HG02588 (cell line): ENCODE measurements at regions not wholly inside any gene's neighbourhood (a gene's known extent, or its start where the extent isn't known, plus 50 kb on each side); places are given as distances from the start of the nearest gene placed in this dataset.

ENCODE experiments used
- ATAC-seq: cut with Tn5 transposase; IDR thresholded peaks from one replicate; pipeline ENCODE4 v1.9.1; 2021; ENCODE audit warnings: mild to moderate bottlenecking, moderate library complexity; ENCODE audit not compliant: unreplicated experiment

DNA sequence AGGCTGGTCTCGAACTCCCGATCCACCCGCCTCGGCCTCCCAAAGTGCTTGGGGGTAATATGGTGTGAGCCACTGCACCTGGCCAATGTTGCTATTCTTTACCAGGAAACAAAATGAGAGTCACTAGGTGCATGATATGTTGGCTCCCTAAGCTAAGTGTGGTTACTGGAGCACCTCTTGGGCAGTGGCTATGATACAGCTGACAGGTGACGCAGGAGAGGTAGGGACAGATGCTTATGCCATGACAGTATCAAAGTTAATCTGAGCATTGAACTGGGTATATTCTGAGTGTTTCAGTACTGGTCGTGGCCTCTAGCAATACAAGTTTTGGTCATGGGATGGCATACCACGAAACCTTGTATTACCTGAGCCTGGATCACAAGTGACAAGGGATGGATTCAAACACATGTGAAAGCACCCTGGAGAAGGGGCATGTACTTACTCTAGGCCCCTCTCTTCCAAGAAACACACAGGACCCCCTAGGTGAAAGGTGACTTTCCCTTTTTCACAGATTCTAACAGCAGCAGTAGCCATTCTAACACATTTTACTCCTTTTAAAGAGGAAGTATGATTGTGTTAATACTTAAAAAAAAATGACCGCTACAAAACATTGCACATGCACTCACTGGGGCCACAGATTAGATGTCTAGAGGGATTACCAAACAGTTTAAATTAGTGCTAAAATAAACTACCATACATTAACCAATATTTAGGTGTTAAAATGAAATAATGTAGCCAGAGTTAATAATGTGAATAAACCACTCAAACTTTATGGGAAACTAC lies 467.3 kb downstream of the SHQ1 start:
- no peak for ATAC-seq

DNA sequence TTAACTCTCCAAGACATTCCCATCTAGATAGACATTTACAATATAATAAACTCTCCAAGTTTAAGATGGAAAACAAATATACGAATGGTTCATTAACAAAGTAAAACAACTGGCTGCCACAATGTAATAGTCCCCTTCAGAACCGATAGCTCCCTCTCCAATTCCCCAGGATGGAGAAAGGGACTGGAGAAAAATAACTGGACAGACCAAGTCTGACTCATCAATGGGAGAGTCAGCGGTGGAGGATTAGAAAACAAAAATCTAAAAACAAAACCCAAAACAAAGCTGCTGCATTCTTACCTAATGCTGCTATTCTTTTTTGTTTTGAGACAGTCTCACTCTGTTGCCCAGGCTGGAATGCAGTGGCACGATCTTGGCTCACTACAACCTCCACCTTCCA lies 468.1 kb downstream of the SHQ1 start:
- ATAC-seq = no peak

DNA sequence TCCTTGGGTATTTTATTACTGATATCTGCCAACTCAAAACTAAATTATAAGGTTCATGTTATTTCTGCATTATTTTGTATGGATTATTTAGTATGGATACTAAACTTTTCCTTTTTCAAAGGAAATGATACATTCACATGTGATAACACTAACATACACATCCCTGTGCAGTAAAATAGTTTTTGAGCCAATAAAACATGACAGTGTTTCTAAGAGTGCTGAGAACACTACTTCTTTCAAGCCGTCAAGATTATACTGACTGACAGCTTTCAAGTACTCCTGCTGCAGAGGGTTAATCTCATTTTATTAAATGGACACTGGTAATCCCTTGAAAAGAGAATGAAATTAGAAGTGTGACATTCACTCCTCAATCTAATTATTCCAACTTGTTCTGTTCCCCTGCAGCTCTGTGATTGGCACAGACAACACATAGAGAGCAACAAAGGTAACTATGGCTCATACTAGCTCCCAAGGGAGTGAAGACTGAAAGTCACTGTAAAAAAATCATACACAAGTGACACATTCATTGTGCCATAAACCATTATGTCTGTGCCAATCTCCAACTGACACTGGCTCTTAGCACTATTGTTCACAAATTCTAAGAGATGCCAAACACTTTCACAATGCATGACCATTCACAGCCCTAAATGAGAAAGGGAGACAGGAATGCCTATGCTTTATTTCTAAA lies 468.6 kb downstream of the SHQ1 start:
- ATAC-seq = no peak

DNA sequence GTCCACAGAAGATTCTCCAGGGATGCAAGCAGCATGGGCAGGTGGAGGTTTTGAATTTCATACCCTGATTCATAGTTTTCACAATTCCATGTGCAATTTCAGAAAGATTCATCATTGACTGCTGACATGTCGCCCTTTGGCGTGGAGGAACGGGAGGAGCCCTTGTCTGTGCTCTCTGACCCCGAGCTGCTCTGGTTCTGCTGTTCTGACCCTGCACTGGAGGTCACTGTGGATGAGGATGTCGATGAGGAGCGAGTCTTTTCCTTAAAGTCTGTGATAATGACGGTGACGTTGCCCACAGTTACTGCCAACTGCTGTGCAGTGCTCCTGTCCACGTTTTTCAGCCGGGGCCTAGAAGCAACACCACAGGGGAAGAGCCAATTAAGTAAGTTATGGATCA lies 470.0 kb downstream of the SHQ1 start:
- ATAC-seq = no peak

DNA sequence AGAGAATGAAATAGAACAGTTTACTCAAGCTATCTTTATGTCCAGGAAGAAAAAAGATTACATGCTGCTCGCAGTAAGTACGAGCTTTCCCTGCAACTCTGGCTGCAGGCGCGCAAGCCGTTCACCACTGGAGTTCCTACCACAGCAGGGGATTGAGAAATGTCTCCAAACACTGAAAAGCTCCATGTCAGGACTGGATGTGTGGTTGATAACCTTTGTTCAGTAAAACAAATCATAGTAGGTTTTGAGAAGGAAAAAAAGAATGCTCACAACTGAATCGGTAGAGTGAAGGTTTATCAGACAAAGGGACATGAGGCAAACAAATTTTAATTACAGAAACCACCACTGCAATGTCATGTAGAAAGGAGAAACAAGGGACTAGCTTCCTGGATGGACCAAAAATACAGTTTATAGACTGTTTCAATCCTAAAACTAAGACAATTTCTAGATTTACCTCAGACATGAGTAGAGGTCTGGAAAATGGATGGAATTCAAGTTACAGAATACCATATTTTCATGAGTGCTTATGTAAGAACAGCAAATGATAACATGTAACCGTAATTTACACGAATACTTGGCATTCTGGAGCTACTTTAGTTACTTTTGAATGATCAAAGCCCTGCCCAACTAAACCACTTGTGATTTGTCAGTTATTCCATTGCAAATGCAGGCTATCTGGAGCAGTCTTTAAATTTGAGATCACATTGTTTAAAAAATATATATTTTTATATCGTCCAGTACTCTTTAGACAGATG lies 471.1 kb downstream of the SHQ1 start:
- no peak for ATAC-seq

GRCh38 chr3:72375237-72376076 lies 472.8 kb downstream of the SHQ1 start:
- no peak for ATAC-seq

DNA sequence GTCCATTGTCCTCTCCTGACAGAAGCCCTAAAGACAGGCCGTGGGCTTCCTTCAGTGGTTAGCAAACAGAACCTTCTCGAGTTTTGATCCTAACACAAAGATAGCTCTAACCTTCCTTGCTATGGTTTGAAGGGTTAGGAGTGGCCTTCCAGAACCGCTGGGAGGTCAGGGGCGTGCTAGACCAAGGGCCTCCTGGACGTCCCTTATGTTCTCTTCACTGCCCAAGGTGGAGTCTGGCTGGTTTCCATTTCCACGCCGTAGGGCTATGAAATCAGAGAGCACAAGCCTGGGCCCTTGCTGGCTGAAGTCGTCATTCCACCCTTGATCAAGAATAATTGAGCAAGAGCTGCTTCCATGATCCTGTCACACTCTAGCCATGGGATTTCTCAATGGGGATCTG lies 475.1 kb downstream of the SHQ1 start:
- no peak for ATAC-seq

DNA sequence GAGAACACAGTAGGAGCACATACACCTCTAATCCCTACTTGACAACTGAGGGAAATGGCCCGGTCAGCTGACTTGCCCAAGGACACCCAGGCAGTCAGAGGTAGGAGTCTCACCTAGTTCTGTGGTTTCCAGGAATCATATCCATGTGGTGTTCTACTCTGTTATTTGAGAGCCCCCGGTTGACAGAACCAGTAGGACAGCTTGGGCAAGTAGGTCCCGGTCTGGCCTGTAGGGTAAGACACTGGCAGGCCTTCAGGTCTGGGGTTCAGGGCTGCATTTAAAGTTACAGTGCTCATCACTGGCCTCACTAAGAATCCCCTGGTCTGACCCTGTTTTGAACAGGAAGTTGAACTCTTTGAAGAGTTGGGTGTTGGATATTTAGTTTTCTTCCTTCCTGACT lies 476.1 kb downstream of the SHQ1 start:
- ATAC-seq = no peak

- no peak for ATAC-seq
These were observed 476.8 kb downstream of the SHQ1 start for GRCh38 chr3:72371431-72371830.

DNA sequence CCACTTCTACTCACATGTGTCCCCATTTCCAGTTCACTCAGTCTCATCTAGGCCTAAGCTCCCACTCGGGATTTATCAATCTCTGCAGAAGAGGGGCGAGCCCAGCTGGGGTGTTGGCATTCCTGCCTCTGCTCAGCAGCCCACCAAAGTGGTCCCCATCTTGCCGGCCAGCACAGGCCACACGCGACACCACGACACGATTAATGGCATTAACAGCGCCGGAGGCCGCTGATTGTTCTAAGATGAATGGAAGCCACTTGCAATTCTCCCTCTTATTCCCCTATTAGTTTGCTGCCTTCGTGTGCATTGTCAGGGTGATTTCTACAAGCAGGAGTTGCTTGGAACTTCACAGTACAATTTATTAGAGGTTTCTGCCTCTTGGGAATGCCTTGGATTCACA lies 477.3 kb downstream of the SHQ1 start:
- ATAC-seq = no peak

GRCh38 chr3:72369681-72370080 lies 478.6 kb downstream of the SHQ1 start:
- ATAC-seq = no peak

DNA sequence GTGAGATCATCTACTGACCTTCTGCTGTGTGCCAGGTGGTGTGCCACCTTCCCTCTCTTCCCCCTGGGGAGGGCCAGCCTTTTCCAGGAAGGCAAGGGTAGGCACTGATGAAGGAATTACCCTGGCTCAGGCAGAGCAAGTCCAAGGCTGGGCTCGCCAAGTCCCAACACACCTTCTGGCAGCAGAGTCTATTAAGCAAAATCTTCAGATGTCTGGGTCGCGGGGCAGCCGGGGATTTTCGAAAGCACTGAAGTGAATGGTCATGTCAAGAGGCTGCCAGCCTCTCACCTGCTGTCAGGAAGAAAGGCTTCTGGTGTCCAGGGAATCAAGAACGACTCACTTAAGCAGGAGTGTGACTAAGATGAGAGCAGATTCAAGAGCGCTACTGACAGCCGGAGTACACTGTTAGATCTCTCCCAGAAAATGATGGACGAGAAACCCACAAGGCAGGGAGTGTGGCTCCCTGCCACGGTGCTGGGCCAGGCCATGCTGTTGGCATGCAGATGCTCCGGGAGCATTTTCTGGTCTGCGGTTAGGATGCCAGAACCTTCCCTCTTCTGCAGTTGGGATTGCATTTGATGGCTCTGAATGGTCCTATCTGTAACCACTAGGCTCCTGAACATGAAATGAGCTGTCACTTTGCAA lies 479.8 kb downstream of the SHQ1 start:
- ATAC-seq = no peak

DNA sequence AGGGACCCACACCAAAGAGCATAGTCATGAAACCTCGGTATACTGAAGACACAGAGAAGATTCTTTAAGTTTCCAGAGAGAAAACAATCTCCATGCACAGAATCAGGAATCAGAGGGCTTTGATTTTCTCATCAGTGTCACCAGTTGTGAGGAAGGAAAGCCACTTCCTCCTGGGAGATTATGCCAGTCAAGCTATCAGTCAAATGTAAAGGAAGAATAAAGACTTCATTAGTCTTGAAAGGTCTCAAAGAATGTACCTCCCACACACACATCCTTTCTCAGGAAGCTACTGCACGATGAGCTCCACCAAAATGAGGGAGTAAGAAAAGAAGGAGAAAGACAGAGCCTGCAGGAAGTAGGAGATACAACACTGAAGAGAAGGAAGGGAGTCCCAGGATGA lies 486.3 kb downstream of the SHQ1 start:
- ATAC-seq = no peak

DNA sequence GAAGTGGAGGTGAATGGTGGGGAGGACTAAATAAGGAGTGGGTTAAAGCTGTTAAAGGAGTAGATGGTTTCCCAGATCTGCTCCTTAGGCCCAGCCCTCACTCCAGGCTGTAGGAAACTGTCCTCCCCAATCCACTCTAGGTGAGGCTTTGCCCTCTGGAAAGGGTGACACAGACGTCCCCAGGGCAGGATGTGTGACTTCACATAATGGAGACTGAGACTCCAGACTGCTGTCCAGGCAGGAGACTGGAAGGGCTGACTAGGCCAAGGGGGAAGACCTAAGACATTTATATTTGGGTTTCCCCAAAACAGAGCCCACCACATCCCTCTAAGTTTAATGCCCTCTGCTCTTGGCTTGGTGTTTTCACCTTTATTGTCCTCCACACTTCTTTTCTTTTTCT lies 488.5 kb downstream of the SHQ1 start:
- ATAC-seq = no peak

DNA sequence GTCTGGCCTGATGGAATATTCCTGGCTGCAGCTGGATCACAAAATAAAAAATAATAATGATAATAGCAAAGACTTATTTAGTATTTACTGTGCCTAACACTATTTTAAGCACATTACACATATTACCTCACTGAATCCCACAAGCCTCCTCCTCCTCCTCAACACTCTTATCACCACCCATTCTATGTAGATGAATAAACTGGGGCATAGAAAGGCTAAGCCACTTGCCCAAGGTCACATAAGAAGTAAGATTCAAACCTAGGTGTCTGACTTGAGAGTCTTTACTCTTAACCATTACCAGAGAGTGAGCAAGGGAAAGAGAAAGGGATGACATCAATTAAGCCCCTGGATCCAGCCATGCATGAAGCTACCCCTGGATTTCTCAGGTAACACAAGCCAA lies 493.1 kb downstream of the SHQ1 start:
- ATAC-seq = no peak

GRCh38 chr3:72354486-72354885 lies 493.8 kb downstream of the SHQ1 start:
- no peak for ATAC-seq

- ATAC-seq = no peak
These were observed 494.8 kb downstream of the SHQ1 start for GRCh38 chr3:72353236-72354128.

DNA sequence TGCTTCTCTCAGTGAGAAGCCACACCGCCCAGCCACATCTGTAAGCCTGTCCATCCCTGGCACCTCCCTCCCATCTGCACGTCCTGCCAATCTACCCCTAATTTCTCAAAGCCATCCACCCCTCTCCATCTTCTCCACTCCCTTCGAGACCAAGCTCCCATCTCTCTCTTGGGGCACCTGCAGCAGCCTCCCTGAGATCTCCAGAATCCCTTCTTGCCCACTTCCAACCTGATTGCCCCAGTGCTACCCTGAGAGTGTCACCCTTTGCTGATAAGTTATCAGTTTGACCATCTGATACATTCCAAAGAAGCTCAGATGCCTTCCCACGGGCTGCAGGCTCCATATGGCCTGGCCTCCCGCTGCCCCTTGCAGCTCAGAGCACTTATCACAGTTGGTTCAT lies 496.1 kb downstream of the SHQ1 start:
- ATAC-seq = no peak

GRCh38 chr3:72351536-72351935 lies 496.7 kb downstream of the SHQ1 start:
- no peak for ATAC-seq
